ENCODE measurements at regions not wholly inside any gene's neighbourhood (a gene's known extent, or its start where the extent isn't known, plus 50 kb on each side); places are given as distances from the start of the nearest gene placed in this dataset.

GRCh38 chr5:145227881-145228280 is 607.3 kb downstream of the PRELID2 start:
- TF ChIP-seq CTCF (IDR thresholded peaks at IDR 0.05; ENCODE audit: low read depth, low read length) (no peak), EZH2phosphoT487 (IDR thresholded peaks at IDR 0.05; ENCODE audit: low read depth) (no peak)
